Endothelial cell of umbilical vein (primary cell): ENCODE measurements at regions not wholly inside any gene's neighbourhood (a gene's known extent, or its start where the extent isn't known, plus 50 kb on each side); places are given as distances from the start of the nearest gene placed in this dataset.

ENCODE experiments used
- BruUV-seq: library from RNA; stranded (reverse); fragments of 400-500 nt; replicated peaks from 2 replicates; lab custom pipeline; 2021; lab: Mats Ljungman, UMichigan
- CTCF ChIA-PET: fragments of 300-600, 350-600 bp; sonication (Branson Sonifier 250); formaldehyde crosslinking; loops from one replicate; lab custom pipeline; 2021; ENCODE audit warnings: antibody characterized with exemption, inconsistent platforms; lab: Charles Lee
- POLR2A ChIA-PET: fragments of 300-600, 350-600 bp; sonication (Branson Sonifier 250); formaldehyde crosslinking; loops from one replicate; lab custom pipeline; 2021; ENCODE audit warnings: antibody characterized with exemption, inconsistent platforms; lab: Charles Lee
- DNase-seq: peaks from one replicate; pipeline ENCODE4 v3.0.0-alpha.2; 2011; ENCODE audit warnings: low read depth, low spot score
- FAIRE-seq: peaks from 2 replicates; lab custom pipeline; 2011; peaks lifted over from hg19 to GRCh38; lab: Jason Lieb, UNC
- H2AFZ ChIP-seq: 2 replicates; pipeline ENCODE4 v1.6.0; 2012; ENCODE audit warnings: low read depth, low read length, control low read depth, inconsistent platforms
- H3K27ac ChIP-seq: 2 replicates; pipeline ENCODE4 v1.5.1; 2011; ENCODE audit warnings: low read depth, mild to moderate bottlenecking, control low read depth, low read length, moderate library complexity; ENCODE audit not compliant: insufficient read depth
- H3K27me3 ChIP-seq, 2 experiments: 2 replicates each; pipeline versions ENCODE4 v1.6.0 to v1.6.1; 2011; ENCODE audit warnings: low read length in 2 of 2, mixed read lengths in 1 of 2; ENCODE audit not compliant: control insufficient read depth in 2 of 2, insufficient read depth in 2 of 2
- H3K36me3 ChIP-seq, 2 experiments: 2 replicates in 1 of 2; 3 replicates in 1 of 2; pipeline ENCODE4 v1.5.1; 2011; ENCODE audit warnings: low read length in 2 of 2, mild to moderate bottlenecking in 1 of 2, moderate library complexity in 1 of 2; ENCODE audit not compliant: control insufficient read depth in 2 of 2, insufficient read depth in 2 of 2; ENCODE audit errors: extremely low read depth in 1 of 2
- H3K4me1 ChIP-seq: 3 replicates; pipeline ENCODE4 v1.5.1; 2011; ENCODE audit warnings: mild to moderate bottlenecking, low read length; ENCODE audit not compliant: control insufficient read depth, insufficient read depth; ENCODE audit errors: extremely low read depth
- H3K4me2 ChIP-seq: 2 replicates; pipeline ENCODE4 v1.6.1; 2011; ENCODE audit warnings: low read length, control low read depth, mixed read lengths; ENCODE audit not compliant: insufficient read depth
- H3K4me3 ChIP-seq, 3 experiments: fragments of 200-600 bp in 1 of 3; sonication (generic), shearing (Covaris generic) in 1 of 3; replicated peaks in 1 of 3; 2 replicates each; pipeline ENCODE4 v1.5.1; 2011 to 2016; ENCODE audit warnings: control low read depth in 3 of 3, low read length in 3 of 3, mild to moderate bottlenecking in 2 of 3, inconsistent platforms in 1 of 3, low read depth in 1 of 3, moderate library complexity in 1 of 3; ENCODE audit not compliant: insufficient read depth in 1 of 3
- H3K79me2 ChIP-seq: 2 replicates; pipeline ENCODE4 v1.6.0; 2012; ENCODE audit warnings: low read length, inconsistent platforms; ENCODE audit not compliant: control insufficient read depth, insufficient read depth
- H3K9ac ChIP-seq: replicated peaks from 2 replicates; pipeline ENCODE3; 2011; ENCODE audit warnings: low read length, control low read depth; ENCODE audit not compliant: insufficient read depth; ENCODE audit errors: extremely low read depth
- H3K9me1 ChIP-seq: replicated peaks from 3 replicates; pipeline ENCODE4 v1.6.0; 2011; ENCODE audit warnings: mild to moderate bottlenecking, low read length; ENCODE audit not compliant: control insufficient read depth, insufficient read depth; ENCODE audit errors: extremely low read depth
- H3K9me3 ChIP-seq: replicated peaks from 2 replicates; pipeline ENCODE4 v1.5.1; 2012; ENCODE audit warnings: low read length, inconsistent platforms; ENCODE audit not compliant: control insufficient read depth, insufficient read depth
- H4K20me1 ChIP-seq: replicated peaks from 2 replicates; pipeline ENCODE3; 2011; ENCODE audit warnings: mild to moderate bottlenecking, low read length; ENCODE audit not compliant: control insufficient read depth, insufficient read depth; ENCODE audit errors: extremely low read depth
- EZH2 ChIP-seq: IDR thresholded peaks from 2 replicates; pipeline ENCODE4 v1.6.1; 2012; ENCODE audit warnings: borderline replicate concordance, low read depth, mild to moderate bottlenecking, moderate library complexity, low read length, inconsistent platforms; ENCODE audit not compliant: severe bottlenecking
- FOS ChIP-seq: IDR thresholded peaks from 2 replicates; pipeline ENCODE4 v1.6.1; 2011; ENCODE audit warnings: mild to moderate bottlenecking, low read length, moderate library complexity, borderline replicate concordance; ENCODE audit not compliant: insufficient read depth
- GATA2 ChIP-seq: IDR thresholded peaks from 2 replicates; pipeline ENCODE4 v1.7.0; 2011; ENCODE audit warnings: low read depth, mild to moderate bottlenecking, moderate library complexity, mixed read lengths, low read length; ENCODE audit not compliant: insufficient read length, insufficient read depth
- JUN ChIP-seq: IDR thresholded peaks from 2 replicates; pipeline ENCODE4 v1.6.1; 2011; ENCODE audit warnings: borderline replicate concordance, low read depth; ENCODE audit not compliant: insufficient read length, insufficient read depth
- MYC ChIP-seq: IDR thresholded peaks from one replicate; pipeline ENCODE4 v1.6.1; 2011; ENCODE audit warnings: mild to moderate bottlenecking, low read depth, low read length
- POLR2A ChIP-seq: IDR thresholded peaks from 2 replicates; pipeline ENCODE4 v1.6.1; 2012; ENCODE audit warnings: low read depth, mild to moderate bottlenecking, control low read depth, low read length
- POLR2AphosphoS5 ChIP-seq: IDR thresholded peaks from 2 replicates; pipeline ENCODE4 v1.6.1; 2012; ENCODE audit warnings: low read depth, mild to moderate bottlenecking, control low read depth, low read length, moderate library complexity; ENCODE audit not compliant: insufficient read depth
- dilution Hi-C: fragments of 300-500 bp; cut with MboI; formaldehyde crosslinking; loops from one replicate; pipeline ENCODE4 v1.15.0; 2019; ENCODE audit warnings: low sequenced_read_pairs; ENCODE audit not compliant: extremely low pct_ligation_motif_present
- intact Hi-C: fragments of 100-400 bp; cut with micrococcal nuclease; formaldehyde crosslinking; loops from one replicate; pipeline ENCODE4 v1.10.0; 2022
- TF ChIP-seq, protein P1 (sequence below), 2 donors: IDR thresholded peaks; 1 replicate in 1 of 2; 2 replicates in 1 of 2; pipeline ENCODE4 v1.5.1; 2011; ENCODE audit warnings: low read length in 2 of 2, mild to moderate bottlenecking in 2 of 2, moderate library complexity in 2 of 2, control low read depth in 1 of 2, inconsistent platforms in 1 of 2, low read depth in 1 of 2; ENCODE audit not compliant: insufficient read depth in 1 of 2; ENCODE audit errors: extremely low read depth in 1 of 2
- TF ChIP-seq, protein P2 (sequence below): IDR thresholded peaks from 2 replicates; pipeline ENCODE4 v1.6.1; 2011; ENCODE audit not compliant: insufficient read depth, insufficient read length

DNA sequence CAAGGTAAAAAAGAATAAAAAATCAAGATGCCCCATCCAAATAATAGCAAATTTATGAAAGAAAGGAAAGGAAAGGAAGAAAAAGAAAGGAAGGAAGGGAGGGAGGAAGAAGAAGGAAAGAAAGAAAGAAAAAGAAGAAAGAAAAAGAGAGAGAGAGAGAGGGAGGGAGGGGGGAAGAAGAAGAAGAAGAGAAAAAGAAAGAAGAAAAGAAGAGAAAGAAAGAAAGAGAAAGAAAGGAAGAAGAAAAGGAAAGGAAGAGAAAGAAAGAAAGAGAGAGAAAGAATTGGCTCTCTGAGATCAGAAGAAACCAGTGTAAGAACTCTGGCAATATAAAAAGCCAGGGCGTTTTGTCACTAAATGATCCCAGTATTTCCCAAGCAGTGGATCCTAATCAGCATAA is 401.7 kb downstream of the EPHA7 start:
- DNase-seq (no peak), FAIRE-seq (no peak)
- H3K79me2 ChIP-seq: no peaks in the 10 kb centered on the region
- TF ChIP-seq JUN (no peak), POLR2AphosphoS5 (no peak), FOS (no peak), EZH2 (no peak), POLR2A (no peak), GATA2 (no peak), MYC (no peak)
- TF ChIP-seq, protein P1, sequence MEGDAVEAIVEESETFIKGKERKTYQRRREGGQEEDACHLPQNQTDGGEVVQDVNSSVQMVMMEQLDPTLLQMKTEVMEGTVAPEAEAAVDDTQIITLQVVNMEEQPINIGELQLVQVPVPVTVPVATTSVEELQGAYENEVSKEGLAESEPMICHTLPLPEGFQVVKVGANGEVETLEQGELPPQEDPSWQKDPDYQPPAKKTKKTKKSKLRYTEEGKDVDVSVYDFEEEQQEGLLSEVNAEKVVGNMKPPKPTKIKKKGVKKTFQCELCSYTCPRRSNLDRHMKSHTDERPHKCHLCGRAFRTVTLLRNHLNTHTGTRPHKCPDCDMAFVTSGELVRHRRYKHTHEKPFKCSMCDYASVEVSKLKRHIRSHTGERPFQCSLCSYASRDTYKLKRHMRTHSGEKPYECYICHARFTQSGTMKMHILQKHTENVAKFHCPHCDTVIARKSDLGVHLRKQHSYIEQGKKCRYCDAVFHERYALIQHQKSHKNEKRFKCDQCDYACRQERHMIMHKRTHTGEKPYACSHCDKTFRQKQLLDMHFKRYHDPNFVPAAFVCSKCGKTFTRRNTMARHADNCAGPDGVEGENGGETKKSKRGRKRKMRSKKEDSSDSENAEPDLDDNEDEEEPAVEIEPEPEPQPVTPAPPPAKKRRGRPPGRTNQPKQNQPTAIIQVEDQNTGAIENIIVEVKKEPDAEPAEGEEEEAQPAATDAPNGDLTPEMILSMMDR (IDR thresholded peaks at IDR 0.05; ENCODE audit: extremely low read depth in 1 of 2, insufficient read depth in 1 of 2, low read depth in 1 of 2, low read length in 2 of 2): no peak
- TF ChIP-seq, protein P2, sequence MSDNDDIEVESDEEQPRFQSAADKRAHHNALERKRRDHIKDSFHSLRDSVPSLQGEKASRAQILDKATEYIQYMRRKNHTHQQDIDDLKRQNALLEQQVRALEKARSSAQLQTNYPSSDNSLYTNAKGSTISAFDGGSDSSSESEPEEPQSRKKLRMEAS: no peak
- H3K9me3 ChIP-seq: no peaks in the 10 kb centered on the region
- intact Hi-C loops: loop anchor here (1.0 kb wide), 1 partner anchor 206 kb away; no protein-coding TSS in a partner anchor
- no peaks in the 10 kb centered on the region for H3K9me1 ChIP-seq
- no peaks in the 10 kb centered on the region for H3K27me3 ChIP-seq
- H3K36me3 ChIP-seq: no peaks in the 10 kb centered on the region
- ChIA-PET CTCF (interaction anchor here (1.0 to 2.1 kb wide), 2 partner anchors 206 to 1936 kb away, joined by 4 to 35 read pairs; no protein-coding TSS in a partner anchor), POLR2A (no interaction called here)
- no peak overlapping the region for H3K9ac ChIP-seq
- no peaks in the 10 kb centered on the region for H3K4me1 ChIP-seq
- BruUV-seq: no TSS peak
- dilution Hi-C loops: no loop called here
- H2AFZ ChIP-seq: no peak overlapping the region
- H3K4me2 ChIP-seq: no peak overlapping the region
- no peak overlapping the region for H3K27ac ChIP-seq
- no peak overlapping the region for H3K4me3 ChIP-seq
- H4K20me1 ChIP-seq: no peaks in the 10 kb centered on the region
